Thymus (tissue), 11 donors: ENCODE measurements at regions not wholly inside any gene's neighbourhood (a gene's known extent, or its start where the extent isn't known, plus 50 kb on each side); places are given as distances from the start of the nearest gene placed in this dataset.

Experiments used
- DNase-seq, 9 donors: peaks; one replicate each; pipeline ENCODE4 v3.0.0-alpha.2; 2013; ENCODE audit warnings: low spot score in 9 of 9, low read depth in 6 of 9, missing footprints in 1 of 9
- H3K27ac ChIP-seq, 2 donors: one replicate each; pipeline ENCODE4 v1.5.1; 2013; ENCODE audit warnings: control low read depth in 1 of 2, low read depth in 1 of 2, low read length in 1 of 2, mild to moderate bottlenecking in 1 of 2, moderate library complexity in 1 of 2
- H3K27me3 ChIP-seq, 2 donors: one replicate each; pipeline ENCODE4 v1.5.1; 2013; ENCODE audit warnings: low read length in 1 of 2; ENCODE audit not compliant: control insufficient read depth in 2 of 2, insufficient read depth in 1 of 2
- H3K36me3 ChIP-seq, 2 donors: one replicate each; pipeline ENCODE4 v1.5.1; 2013; ENCODE audit warnings: low read length in 1 of 2, mild to moderate bottlenecking in 1 of 2, moderate library complexity in 1 of 2; ENCODE audit not compliant: control insufficient read depth in 2 of 2, insufficient read depth in 2 of 2
- H3K4me1 ChIP-seq, 2 donors: one replicate each; pipeline ENCODE4 v1.5.1; 2013; ENCODE audit warnings: low read length in 2 of 2; ENCODE audit not compliant: control insufficient read depth in 2 of 2, insufficient read depth in 2 of 2
- H3K4me3 ChIP-seq, 2 donors: one replicate each; pipeline ENCODE4 v1.5.1; 2013; ENCODE audit warnings: low read length in 2 of 2, control low read depth in 1 of 2, mild to moderate bottlenecking in 1 of 2
- H3K9me3 ChIP-seq, 2 donors: one replicate each; pipeline ENCODE4 v1.5.1; 2013; ENCODE audit warnings: low read length in 1 of 2, mild to moderate bottlenecking in 1 of 2; ENCODE audit not compliant: control insufficient read depth in 2 of 2, insufficient read depth in 1 of 2
- WGBS: extraction: QIAGEN DNeasy Blood & Tissue Kit; methylation state at CpG from one replicate; pipeline ENCODE4 v1.1.7; 2013; 5-methylcytosine and 5-hydroxymethylcytosine counted together
- donor health status: healthy.

- no peak for DNase-seq
- H3K27ac ChIP-seq = no peak overlapping the region
- no peak overlapping the region for H3K4me3 ChIP-seq
- H3K9me3 ChIP-seq = no peaks in the 10 kb centered on the region
- 89% methylated on average over 3 of the region's 3 CpGs for WGBS
- H3K4me1 ChIP-seq = no peaks in the 10 kb centered on the region
- no peaks in the 10 kb centered on the region for H3K27me3 ChIP-seq
- no peaks in the 10 kb centered on the region for H3K36me3 ChIP-seq
Measured at GRCh38 chr6:49329186-49329585, 133.9 kb downstream of the MMUT start.

- no peaks in the 10 kb centered on the region for H3K9me3 ChIP-seq
- 97% methylated on average over 1 of the region's 1 CpG for WGBS
- no peak overlapping the region for H3K4me3 ChIP-seq
Measured at GRCh38 chr6:49328051-49328744, 134.9 kb downstream of the MMUT start.

GRCh38 chr6:49327571-49327970, 135.5 kb downstream of the MMUT start:
- WGBS = 95% methylated on average over 2 of the region's 2 CpGs
- Histone ChIP-seq H3K36me3 (no peaks in the 10 kb centered on the region), H3K4me3 (no peak overlapping the region), H3K4me1 (no peaks in the 10 kb centered on the region), H3K9me3 (no peaks in the 10 kb centered on the region), H3K27me3 (no peaks in the 10 kb centered on the region), H3K27ac (no peak overlapping the region)
- DNase-seq = no peak

More at GRCh38 chr6:49328051-49328744, 134.9 kb downstream of the MMUT start:
- no peak overlapping the region for H3K27ac ChIP-seq
- no peak for DNase-seq
- no peaks in the 10 kb centered on the region for H3K36me3 ChIP-seq
- H3K4me1 ChIP-seq = no peaks in the 10 kb centered on the region
- no peaks in the 10 kb centered on the region for H3K27me3 ChIP-seq

- no peak overlapping the region for H3K27ac ChIP-seq
- no peaks in the 10 kb centered on the region for H3K4me1 ChIP-seq
- no peak for DNase-seq
- H3K9me3 ChIP-seq = no peaks in the 10 kb centered on the region
- no peaks in the 10 kb centered on the region for H3K36me3 ChIP-seq
- no peaks in the 10 kb centered on the region for H3K27me3 ChIP-seq
- H3K4me3 ChIP-seq = no peak overlapping the region
- 88% methylated on average over 1 of the region's 1 CpG for WGBS
Measured at GRCh38 chr6:49327005-49327404, 136.0 kb downstream of the MMUT start.

GRCh38 chr6:49326347-49326746, 136.7 kb downstream of the MMUT start:
- DNase-seq = no peak
- 11% methylated on average over 2 of the region's 2 CpGs for WGBS
- Histone ChIP-seq H3K4me3 (no peak overlapping the region), H3K27me3 (no peaks in the 10 kb centered on the region), H3K9me3 (no peaks in the 10 kb centered on the region), H3K36me3 (no peaks in the 10 kb centered on the region), H3K27ac (no peak overlapping the region), H3K4me1 (no peaks in the 10 kb centered on the region)

GRCh38 chr6:49325891-49326290, 137.2 kb downstream of the MMUT start:
- Histone ChIP-seq H3K9me3 (no peaks in the 10 kb centered on the region), H3K27me3 (no peaks in the 10 kb centered on the region), H3K4me1 (no peaks in the 10 kb centered on the region), H3K27ac (no peak overlapping the region), H3K36me3 (no peaks in the 10 kb centered on the region), H3K4me3 (no peak overlapping the region)
- no peak for DNase-seq
- WGBS = 15% methylated on average over 1 of the region's 1 CpG

GRCh38 chr6:49322861-49323260, 140.2 kb downstream of the MMUT start:
- no peaks in the 10 kb centered on the region for H3K9me3 ChIP-seq
- no peaks in the 10 kb centered on the region for H3K27me3 ChIP-seq
- no peak for DNase-seq
- H3K4me1 ChIP-seq = no peaks in the 10 kb centered on the region
- H3K27ac ChIP-seq = no peak overlapping the region
- H3K4me3 ChIP-seq = no peak overlapping the region
- H3K36me3 ChIP-seq = no peaks in the 10 kb centered on the region
- WGBS = 75% methylated on average over 1 of the region's 1 CpG

GRCh38 chr6:49321561-49322072, 141.4 kb downstream of the MMUT start:
- H3K4me3 ChIP-seq = no peak overlapping the region
- H3K27me3 ChIP-seq = no peaks in the 10 kb centered on the region

GRCh38 chr6:49305010-49305409, 158.0 kb downstream of the MMUT start:
- H3K27ac ChIP-seq = no peak overlapping the region
- no peaks in the 10 kb centered on the region for H3K9me3 ChIP-seq
- WGBS = 92% methylated on average over 1 of the region's 1 CpG
- no peak for DNase-seq
- H3K36me3 ChIP-seq = no peaks in the 10 kb centered on the region
- H3K27me3 ChIP-seq = no peaks in the 10 kb centered on the region
- no peaks in the 10 kb centered on the region for H3K4me1 ChIP-seq
- no peak overlapping the region for H3K4me3 ChIP-seq

More at GRCh38 chr6:49321561-49322072, 141.4 kb downstream of the MMUT start:
- no peak for DNase-seq
- no peak overlapping the region for H3K27ac ChIP-seq
- 73% methylated on average over 2 of the region's 2 CpGs for WGBS
- no peaks in the 10 kb centered on the region for H3K9me3 ChIP-seq
- H3K36me3 ChIP-seq = no peaks in the 10 kb centered on the region
- H3K4me1 ChIP-seq = no peaks in the 10 kb centered on the region
